ENCODE measurements at regions not wholly inside any gene's neighbourhood (a gene's known extent, or its start where the extent isn't known, plus 50 kb on each side); places are given as distances from the start of the nearest gene placed in this dataset.
"Not testable (repeated sequence)": the region's sequence is repeated elsewhere in the genome, so short reads cannot be mapped to it uniquely, and the experiment has no call there.

- not testable (repeated sequence) for H3K18ac ChIP-seq (ENCODE audit: low read length); H2BK5ac ChIP-seq (ENCODE audit: low read length); H3K36me3 ChIP-seq (replicated peaks in 1 of 2; ENCODE audit: control insufficient read depth in 2 of 2, insufficient read depth in 2 of 2, low read length in 2 of 2); H3K4me1 ChIP-seq (ENCODE audit: control insufficient read depth in 2 of 2, insufficient read depth in 1 of 2, low read depth in 1 of 2, low read length in 2 of 2); H2BK15ac ChIP-seq (ENCODE audit: low read length); H2AK5ac ChIP-seq (ENCODE audit: low read depth, low read length); H4K8ac ChIP-seq (ENCODE audit: low read depth, low read length); H3K9me3 ChIP-seq (replicated peaks in 1 of 2; ENCODE audit: control insufficient read depth in 2 of 2, insufficient read depth in 1 of 2, low read depth in 1 of 2, low read length in 2 of 2); H2BK120ac ChIP-seq (ENCODE audit: low read depth, low read length); H3K4me3 ChIP-seq (ENCODE audit: low read length in 2 of 2); H3K23ac ChIP-seq (ENCODE audit: low read depth, low read length, poor library complexity); H3K4me2 ChIP-seq (ENCODE audit: insufficient read depth, low read length, poor library complexity, severe bottlenecking); H3K14ac ChIP-seq (ENCODE audit: low read length); H4K91ac ChIP-seq (ENCODE audit: low read depth, low read length, poor library complexity); H2BK12ac ChIP-seq (ENCODE audit: low read length); H3K4ac ChIP-seq (ENCODE audit: low read length); H3K9ac ChIP-seq (ENCODE audit: low read depth, low read length, poor library complexity); DNase-seq (ENCODE audit: low spot score); H3K27ac ChIP-seq (replicated peaks; ENCODE audit: low read length); H2AFZ ChIP-seq (ENCODE audit: low read length); H3K27me3 ChIP-seq (ENCODE audit: control insufficient read depth in 3 of 3, insufficient read depth in 3 of 3, low read depth in 1 of 3, low read length in 3 of 3); H3K79me1 ChIP-seq (ENCODE audit: low read depth, low read length)
- WGBS, 2 donors (ENCODE audit: extremely low coverage in 2 of 2, insufficient read length in 2 of 2, insufficient replicate concordance in 1 of 2) = no CpG with 5 or more reads among the region's 6 CpGs
Measured at GRCh38 chr2:163964278-163964677, 228.5 kb upstream of the FIGN start.

GRCh38 chr2:163953390-163953907 lies 217.6 kb upstream of the FIGN start:
- Histone ChIP-seq H3K4me1 (ENCODE audit: control insufficient read depth in 2 of 2, insufficient read depth in 1 of 2, low read depth in 1 of 2, low read length in 2 of 2) (peaks cover 0 to 3% of the 10 kb centered on the region in 2 donors), H4K8ac (ENCODE audit: low read depth, low read length) (no peak overlapping the region), H4K91ac (ENCODE audit: low read depth, low read length, poor library complexity) (no peak overlapping the region), H3K23ac (ENCODE audit: low read depth, low read length, poor library complexity) (no peak overlapping the region), H3K4ac (ENCODE audit: low read length) (no peak overlapping the region), H2BK5ac (ENCODE audit: low read length) (no peak overlapping the region), H2AK5ac (ENCODE audit: low read depth, low read length) (no peak overlapping the region), H2BK15ac (ENCODE audit: low read length) (no peak overlapping the region), H3K36me3 (replicated peaks in 1 of 2; ENCODE audit: control insufficient read depth in 2 of 2, insufficient read depth in 2 of 2, low read length in 2 of 2) (no peaks in the 10 kb centered on the region), H2AFZ (ENCODE audit: low read length) (no peak overlapping the region), H3K27ac (replicated peaks; ENCODE audit: low read length) (no peak overlapping the region), H3K4me3 (ENCODE audit: low read length in 2 of 2) (no peak overlapping the region), H2BK12ac (ENCODE audit: low read length) (no peak overlapping the region), H3K14ac (ENCODE audit: low read length) (no peak overlapping the region), H2BK120ac (ENCODE audit: low read depth, low read length) (no peak overlapping the region), H3K18ac (ENCODE audit: low read length) (no peak overlapping the region), H3K27me3 (ENCODE audit: control insufficient read depth in 3 of 3, insufficient read depth in 3 of 3, low read depth in 1 of 3, low read length in 3 of 3) (no peaks in the 10 kb centered on the region), H3K9me3 (replicated peaks in 1 of 2; ENCODE audit: control insufficient read depth in 2 of 2, insufficient read depth in 1 of 2, low read depth in 1 of 2, low read length in 2 of 2) (peaks cover 0 to 4% of the 10 kb centered on the region in 2 donors), H3K4me2 (ENCODE audit: insufficient read depth, low read length, poor library complexity, severe bottlenecking) (no peak overlapping the region), H3K9ac (ENCODE audit: low read depth, low read length, poor library complexity) (no peak overlapping the region), H3K79me1 (ENCODE audit: low read depth, low read length) (no peaks in the 10 kb centered on the region)
- no CpG with 5 or more reads among the region's 5 CpGs for WGBS, 2 donors (ENCODE audit: extremely low coverage in 2 of 2, insufficient read length in 2 of 2, insufficient replicate concordance in 1 of 2)
- no peak for DNase-seq (ENCODE audit: low spot score)

- H3K79me1 ChIP-seq (ENCODE audit: low read depth, low read length) = no peaks in the 10 kb centered on the region
- H3K9ac ChIP-seq (ENCODE audit: low read depth, low read length, poor library complexity) = no peak overlapping the region
Measured at GRCh38 chr2:163951312-163951711, 215.5 kb upstream of the FIGN start.

GRCh38 chr2:163949693-163950092 lies 213.9 kb upstream of the FIGN start:
- peaks cover 0 to 4% of the 10 kb centered on the region in 2 donors for H3K9me3 ChIP-seq (replicated peaks in 1 of 2; ENCODE audit: control insufficient read depth in 2 of 2, insufficient read depth in 1 of 2, low read depth in 1 of 2, low read length in 2 of 2)
- H2AFZ ChIP-seq (ENCODE audit: low read length) = no peak overlapping the region
- no peak overlapping the region for H3K18ac ChIP-seq (ENCODE audit: low read length)
- no peak overlapping the region for H3K4me2 ChIP-seq (ENCODE audit: insufficient read depth, low read length, poor library complexity, severe bottlenecking)
- no peak overlapping the region for H2BK5ac ChIP-seq (ENCODE audit: low read length)
- H3K4ac ChIP-seq (ENCODE audit: low read length) = no peak overlapping the region
- H3K4me1 ChIP-seq (ENCODE audit: control insufficient read depth in 2 of 2, insufficient read depth in 1 of 2, low read depth in 1 of 2, low read length in 2 of 2) = peaks cover 0 to 3% of the 10 kb centered on the region in 2 donors
- no peaks in the 10 kb centered on the region for H3K36me3 ChIP-seq (replicated peaks in 1 of 2; ENCODE audit: control insufficient read depth in 2 of 2, insufficient read depth in 2 of 2, low read length in 2 of 2)
- H3K27me3 ChIP-seq (ENCODE audit: control insufficient read depth in 3 of 3, insufficient read depth in 3 of 3, low read depth in 1 of 3, low read length in 3 of 3) = no peaks in the 10 kb centered on the region
- H2BK15ac ChIP-seq (ENCODE audit: low read length) = no peak overlapping the region
- no peak overlapping the region for H2BK120ac ChIP-seq (ENCODE audit: low read depth, low read length)
- no peak overlapping the region for H3K23ac ChIP-seq (ENCODE audit: low read depth, low read length, poor library complexity)
- H4K91ac ChIP-seq (ENCODE audit: low read depth, low read length, poor library complexity) = no peak overlapping the region
- DNase-seq (ENCODE audit: low spot score) = no peak
- no peak overlapping the region for H3K9ac ChIP-seq (ENCODE audit: low read depth, low read length, poor library complexity)
- no peaks in the 10 kb centered on the region for H3K79me1 ChIP-seq (ENCODE audit: low read depth, low read length)
- no peak overlapping the region for H2AK5ac ChIP-seq (ENCODE audit: low read depth, low read length)
- H3K14ac ChIP-seq (ENCODE audit: low read length) = no peak overlapping the region
- H2BK12ac ChIP-seq (ENCODE audit: low read length) = no peak overlapping the region
- no peak overlapping the region for H4K8ac ChIP-seq (ENCODE audit: low read depth, low read length)
- H3K4me3 ChIP-seq (ENCODE audit: low read length in 2 of 2) = no peak overlapping the region
- no peak overlapping the region for H3K27ac ChIP-seq (replicated peaks; ENCODE audit: low read length)

More at GRCh38 chr2:163951312-163951711, 215.5 kb upstream of the FIGN start:
- DNase-seq (ENCODE audit: low spot score) = no peak
- no peak overlapping the region for H3K4me2 ChIP-seq (ENCODE audit: insufficient read depth, low read length, poor library complexity, severe bottlenecking)
- no peak overlapping the region for H3K18ac ChIP-seq (ENCODE audit: low read length)
- H3K27me3 ChIP-seq (ENCODE audit: control insufficient read depth in 3 of 3, insufficient read depth in 3 of 3, low read depth in 1 of 3, low read length in 3 of 3) = no peaks in the 10 kb centered on the region
- no peaks in the 10 kb centered on the region for H3K36me3 ChIP-seq (replicated peaks in 1 of 2; ENCODE audit: control insufficient read depth in 2 of 2, insufficient read depth in 2 of 2, low read length in 2 of 2)
- H2BK15ac ChIP-seq (ENCODE audit: low read length) = no peak overlapping the region
- H3K4me3 ChIP-seq (ENCODE audit: low read length in 2 of 2) = no peak overlapping the region
- no peak overlapping the region for H4K8ac ChIP-seq (ENCODE audit: low read depth, low read length)
- H3K23ac ChIP-seq (ENCODE audit: low read depth, low read length, poor library complexity) = no peak overlapping the region
- no peak overlapping the region for H2BK5ac ChIP-seq (ENCODE audit: low read length)
- H3K9me3 ChIP-seq (replicated peaks in 1 of 2; ENCODE audit: control insufficient read depth in 2 of 2, insufficient read depth in 1 of 2, low read depth in 1 of 2, low read length in 2 of 2) = peaks cover 0 to 4% of the 10 kb centered on the region in 2 donors
- peaks cover 0 to 3% of the 10 kb centered on the region in 2 donors for H3K4me1 ChIP-seq (ENCODE audit: control insufficient read depth in 2 of 2, insufficient read depth in 1 of 2, low read depth in 1 of 2, low read length in 2 of 2)
- H2BK120ac ChIP-seq (ENCODE audit: low read depth, low read length) = no peak overlapping the region
- no peak overlapping the region for H2AFZ ChIP-seq (ENCODE audit: low read length)
- no peak overlapping the region for H2AK5ac ChIP-seq (ENCODE audit: low read depth, low read length)
- no peak overlapping the region for H3K4ac ChIP-seq (ENCODE audit: low read length)
- H2BK12ac ChIP-seq (ENCODE audit: low read length) = no peak overlapping the region
- no peak overlapping the region for H4K91ac ChIP-seq (ENCODE audit: low read depth, low read length, poor library complexity)
- H3K27ac ChIP-seq (replicated peaks; ENCODE audit: low read length) = no peak overlapping the region
- no peak overlapping the region for H3K14ac ChIP-seq (ENCODE audit: low read length)

Data from neuronal stem cell (in vitro differentiated cells).